ENCODE measurements at regions not wholly inside any gene's neighbourhood (a gene's known extent, or its start where the extent isn't known, plus 50 kb on each side); places are given as distances from the start of the nearest gene placed in this dataset.

- Histone ChIP-seq H2BK20ac (ENCODE audit: low read depth, low read length) (no peak overlapping the region), H2AFZ (replicated peaks; ENCODE audit: low read length, poor library complexity) (no peak overlapping the region), H4K20me1 (ENCODE audit: insufficient read depth, low read length) (no peaks in the 10 kb centered on the region), H3K4me2 (ENCODE audit: low read depth, low read length) (no peak overlapping the region), H3K9me1 (ENCODE audit: insufficient read depth, low read length) (no peaks in the 10 kb centered on the region), H3K4me3 (ENCODE audit: insufficient read depth, low read depth, low read length) (no peak overlapping the region), H3K4ac (ENCODE audit: low read depth, low read length) (no peak overlapping the region), H3K9ac (ENCODE audit: low read depth, low read length) (no peak overlapping the region), H3K4me1 (ENCODE audit: control insufficient read depth, insufficient read depth, low read length) (no peaks in the 10 kb centered on the region), H4K5ac (ENCODE audit: low read depth, low read length) (no peak overlapping the region), H2BK120ac (ENCODE audit: low read depth, low read length) (no peak overlapping the region), H3K36me3 (ENCODE audit: control insufficient read depth, insufficient read depth, low read length) (no peaks in the 10 kb centered on the region), H3K14ac (replicated peaks; ENCODE audit: low read depth, low read length) (no peak overlapping the region), H3K23ac (ENCODE audit: low read depth, low read length) (no peak overlapping the region), H3K27me3 (ENCODE audit: control insufficient read depth, insufficient read depth, low read length) (no peaks in the 10 kb centered on the region), H3K79me1 (ENCODE audit: low read depth in 1 of 2, low read length in 2 of 2) (no peaks in the 10 kb centered on the region), H3K9me3 (ENCODE audit: control insufficient read depth, insufficient read depth, low read length) (peaks cover 15% of the 10 kb centered on the region), H4K91ac (ENCODE audit: insufficient read depth, low read depth, low read length) (no peak overlapping the region), H2BK5ac (ENCODE audit: low read depth, low read length, poor library complexity, severe bottlenecking) (no peak overlapping the region), H2AK5ac (ENCODE audit: low read depth, low read length) (no peak overlapping the region), H2AK9ac (replicated peaks; ENCODE audit: low read depth, low read length, poor library complexity) (no peak overlapping the region), H3K27ac (ENCODE audit: insufficient read depth, low read length) (no peak overlapping the region), H4K8ac (ENCODE audit: low read depth in 2 of 2, low read length in 2 of 2) (no peak overlapping the region), H2BK15ac (ENCODE audit: low read depth, low read length) (no peak overlapping the region), H3K18ac (ENCODE audit: low read depth, low read length) (no peak overlapping the region), H3K56ac (ENCODE audit: extremely low read depth, insufficient read depth, low read length) (no peak overlapping the region)
- intact Hi-C loops (cut with micrococcal nuclease), result no loop called here
- no TSS peak for BruUV-seq (replicated peaks)
- POLR2A ChIA-PET (ENCODE audit: unreplicated experiment), result no interaction called here
- CTCF ChIA-PET, result interaction anchor here (0.6 kb wide), 1 partner anchor 956 kb away, joined by 3 read pairs; no protein-coding TSS in a partner anchor
- dilution Hi-C loops (cut with HindIII; ENCODE audit: low sequenced_read_pairs, unreplicated experiment), result no loop called here
- WGBS, 2 experiments (ENCODE audit: extremely low coverage in 2 of 2, insufficient read length in 1 of 2), result no CpG with 5 or more reads among the region's 3 CpGs
- DNase-seq (no peak), ATAC-seq (ENCODE audit: low read depth) (no peak)
- in situ Hi-C loops (cut with MboI; ENCODE audit: low sequenced_read_pairs), result no loop called here
- TF ChIP-seq MAZ (IDR thresholded peaks at IDR 0.05; ENCODE audit: borderline replicate concordance, low read depth, low read length), result no peak
- no peak for TF ChIP-seq RAD21 (IDR thresholded peaks at IDR 0.05; ENCODE audit: low read length)
- TF ChIP-seq CHD1 (IDR thresholded peaks at IDR 0.05; ENCODE audit: low read depth, low read length), result no peak
- no peak for TF ChIP-seq MAFK (IDR thresholded peaks at IDR 0.05; ENCODE audit: low read depth, low read length)
- TF ChIP-seq CEBPB (IDR thresholded peaks at IDR 0.05; ENCODE audit: low read depth, low read length), result no peak
- TF ChIP-seq, protein P1, sequence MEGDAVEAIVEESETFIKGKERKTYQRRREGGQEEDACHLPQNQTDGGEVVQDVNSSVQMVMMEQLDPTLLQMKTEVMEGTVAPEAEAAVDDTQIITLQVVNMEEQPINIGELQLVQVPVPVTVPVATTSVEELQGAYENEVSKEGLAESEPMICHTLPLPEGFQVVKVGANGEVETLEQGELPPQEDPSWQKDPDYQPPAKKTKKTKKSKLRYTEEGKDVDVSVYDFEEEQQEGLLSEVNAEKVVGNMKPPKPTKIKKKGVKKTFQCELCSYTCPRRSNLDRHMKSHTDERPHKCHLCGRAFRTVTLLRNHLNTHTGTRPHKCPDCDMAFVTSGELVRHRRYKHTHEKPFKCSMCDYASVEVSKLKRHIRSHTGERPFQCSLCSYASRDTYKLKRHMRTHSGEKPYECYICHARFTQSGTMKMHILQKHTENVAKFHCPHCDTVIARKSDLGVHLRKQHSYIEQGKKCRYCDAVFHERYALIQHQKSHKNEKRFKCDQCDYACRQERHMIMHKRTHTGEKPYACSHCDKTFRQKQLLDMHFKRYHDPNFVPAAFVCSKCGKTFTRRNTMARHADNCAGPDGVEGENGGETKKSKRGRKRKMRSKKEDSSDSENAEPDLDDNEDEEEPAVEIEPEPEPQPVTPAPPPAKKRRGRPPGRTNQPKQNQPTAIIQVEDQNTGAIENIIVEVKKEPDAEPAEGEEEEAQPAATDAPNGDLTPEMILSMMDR (conservative IDR thresholded peaks at IDR 0.05; ENCODE audit: low read depth, low read length), result no peak
- TF ChIP-seq MXI1 (IDR thresholded peaks at IDR 0.05; ENCODE audit: borderline replicate concordance, low read depth, low read length), result no peak
- TF ChIP-seq RFX5 (IDR thresholded peaks at IDR 0.05; ENCODE audit: low read depth, low read length), result no peak
- TF ChIP-seq SMC3 (IDR thresholded peaks at IDR 0.05; ENCODE audit: low read depth, low read length), result no peak
- TF ChIP-seq RCOR1 (IDR thresholded peaks at IDR 0.05; ENCODE audit: insufficient replicate concordance, low read length), result no peak
- TF ChIP-seq NFE2L2 (IDR thresholded peaks at IDR 0.05; ENCODE audit: low read depth, low read length), result no peak
Observed at GRCh38 chr15:93613386-93613785, 524.4 kb upstream of the RGMA start.
